Heart right ventricle (tissue), 16 donors: ENCODE measurements at regions not wholly inside any gene's neighbourhood (a gene's known extent, or its start where the extent isn't known, plus 50 kb on each side); places are given as distances from the start of the nearest gene placed in this dataset.

Source experiments
- ATAC-seq, 8 donors: fragments of 200-7000 bp; cut with Tn5 transposase; one replicate each; pipeline ENCODE4 v1.9.1; 2020; ENCODE audit warnings: mild to moderate bottlenecking in 8 of 8, moderate library complexity in 8 of 8, moderate number of reproducible peaks in 1 of 8
- DNase-seq, 2 donors: peaks; one replicate each; pipeline ENCODE4 v3.0.0-alpha.2; 2020
- H3K27ac ChIP-seq, 10 donors: fragments of 200-600 bp; sonication (generic) in 2 of 10; one replicate each; pipeline versions ENCODE4 v1.5.0 to v1.8.0; 2020 to 2022; ENCODE audit warnings: mild to moderate bottlenecking in 3 of 10
- H3K27me3 ChIP-seq, 7 donors: fragments of 200-600 bp; one replicate each; pipeline ENCODE4 v1.8.0; 2021 to 2022; ENCODE audit warnings: mild to moderate bottlenecking in 2 of 7
- H3K36me3 ChIP-seq, 9 donors: fragments of 200-600 bp; sonication (generic) in 1 of 9; one replicate each; pipeline versions ENCODE4 v1.5.0 to v1.8.0; 2020 to 2022; ENCODE audit warnings: mild to moderate bottlenecking in 2 of 9
- H3K4me1 ChIP-seq, 9 donors: fragments of 200-600 bp; sonication (generic) in 1 of 9; one replicate each; pipeline versions ENCODE4 v1.5.0 to v1.8.0; 2020 to 2022; ENCODE audit warnings: mild to moderate bottlenecking in 4 of 9
- H3K4me3 ChIP-seq, 10 donors: fragments of 200-600 bp; sonication (generic) in 2 of 10; one replicate each; pipeline versions ENCODE4 v1.5.0 to v1.8.0; 2020 to 2022; ENCODE audit warnings: mild to moderate bottlenecking in 7 of 10, moderate library complexity in 2 of 10
- H3K9me3 ChIP-seq, 11 donors: fragments of 200-600 bp in 10 of 11; sonication (generic) in 2 of 11; one replicate each; pipeline versions ENCODE4 v1.5.0 to v1.8.0; 2013 to 2022; ENCODE audit warnings: mild to moderate bottlenecking in 2 of 11, control low read depth in 1 of 11, moderate library complexity in 1 of 11
- CTCF ChIP-seq, 9 donors: fragments of 200-600 bp; sonication (generic) in 2 of 9; IDR thresholded peaks; one replicate each; pipeline versions ENCODE4 v1.5.0 to v1.8.0; 2021 to 2022; ENCODE audit warnings: antibody characterized with exemption in 9 of 9, mild to moderate bottlenecking in 5 of 9, moderate library complexity in 1 of 9
- WGBS, 2 donors: extraction: QIAGEN DNeasy Blood & Tissue Kit; methylation state at CpG; one replicate each; pipeline ENCODE4 v1.1.7; 2013; ENCODE audit warnings: inconsistent platforms in 1 of 2; 5-methylcytosine and 5-hydroxymethylcytosine counted together
- intact Hi-C, 10 donors: fragments of 100-400 bp; cut with DNase I; formaldehyde crosslinking; loops; one replicate each; pipeline versions ENCODE4 v1.11.1 to v1.14.2; 2022
- donor health status: Arrhythmogenic right ventricular cardiomyopathy.
- donor health status: ischemic (EF 13 %, LVEDD 7.1; RV severe dilation, severe dysfunction).
- donor health status: healthy with polysubstance abuse.
- donor health status: DM: no; HTN: yes; CAD: no.
- donor health status: DM: no; HTN: no; CAD: no.
- donor health status: ischemic (EF 25% LVEDD 6.9; RV normal size, moderate dysfunction).
- donor health status: ischemic (EF 25% LVEDD 5.7; RV mildly dilated, moderate dysfunction).
- donor health status: healthy.
- donor health status: DM: yes; HTN: yes; CAD: no.
- donor health status: Ischemic cardiomyopathy.
- donor health status: ischemic (EF 35%, LVEDD 5.7; RV mildly dilated, moderate dysfunction).
- donor health status: nonischemic (EF 11% LVEDD 7.7; RV severe dilation, severe dysfunction).
- donor health status: DM: yes; HTN: yes; CAD: no.
- donor health status: PGD.
- donor health status: ischemic (EF 29% LVEDD 5.4; RV normal size, mild dysfunction).
- donor health status: nonischemic (EF 23%, LVEDD 6.1; RV moderate dilation, normal function).

DNA sequence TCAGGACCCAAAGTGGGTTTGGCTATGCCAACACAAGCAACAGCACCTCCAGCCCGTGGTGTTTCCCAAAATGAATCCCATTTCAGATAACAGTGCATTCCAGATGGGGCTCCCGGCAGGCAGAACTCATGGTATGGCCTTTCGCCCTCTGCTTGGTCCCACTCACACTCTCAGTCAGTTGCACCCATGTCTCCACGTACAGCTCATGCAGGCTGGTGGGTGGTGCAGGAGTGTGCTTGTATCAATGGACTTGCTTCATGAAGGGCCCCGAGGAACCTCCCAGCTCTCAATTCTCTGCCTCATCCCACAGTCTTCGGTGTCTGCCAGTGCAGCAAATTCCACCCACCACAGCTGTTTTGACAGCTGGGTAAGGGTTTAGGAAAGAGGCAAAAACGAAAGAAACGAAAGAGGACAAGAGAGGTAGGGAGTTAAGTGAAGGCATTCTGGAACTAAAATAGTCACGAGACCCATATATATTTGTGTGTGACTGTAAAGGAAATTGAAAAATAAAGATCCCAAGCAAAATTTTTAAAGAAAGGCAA is 278.1 kb downstream of the DCDC2C start:
- Histone ChIP-seq H3K4me3 (no peak overlapping the region), H3K27me3 (peaks cover 0 to 5% (median 0%) of the 10 kb centered on the region in 7 donors), H3K27ac (no peak overlapping the region), H3K4me1 (no peaks in the 10 kb centered on the region), H3K9me3 (peaks cover 0 to 16% (median 0%) of the 10 kb centered on the region in 11 donors), H3K36me3 (no peaks in the 10 kb centered on the region)
- ATAC-seq, result no peak
- DNase-seq, result no peak
- TF ChIP-seq CTCF (IDR thresholded peaks at IDR 0.05), result no peak
- WGBS, 2 donors, result 73 to 76% methylated on average over 9 of the region's 9 CpGs
- intact Hi-C loops, result no loop called here

GRCh38 chr2:3982160-3982559 is 278.8 kb downstream of the DCDC2C start:
- Histone ChIP-seq H3K36me3 (no peaks in the 10 kb centered on the region), H3K4me3 (no peak overlapping the region), H3K9me3 (peaks cover 0 to 16% (median 0%) of the 10 kb centered on the region in 11 donors), H3K4me1 (no peaks in the 10 kb centered on the region), H3K27me3 (peaks cover 0 to 5% (median 0%) of the 10 kb centered on the region in 7 donors), H3K27ac (no peak overlapping the region)
- no peak for TF ChIP-seq CTCF (IDR thresholded peaks at IDR 0.05)
- intact Hi-C loops, result no loop called here
- 74 to 83% methylated on average over 2 of the region's 2 CpGs for WGBS, 2 donors
- ATAC-seq, result no peak
- no peak for DNase-seq

DNA sequence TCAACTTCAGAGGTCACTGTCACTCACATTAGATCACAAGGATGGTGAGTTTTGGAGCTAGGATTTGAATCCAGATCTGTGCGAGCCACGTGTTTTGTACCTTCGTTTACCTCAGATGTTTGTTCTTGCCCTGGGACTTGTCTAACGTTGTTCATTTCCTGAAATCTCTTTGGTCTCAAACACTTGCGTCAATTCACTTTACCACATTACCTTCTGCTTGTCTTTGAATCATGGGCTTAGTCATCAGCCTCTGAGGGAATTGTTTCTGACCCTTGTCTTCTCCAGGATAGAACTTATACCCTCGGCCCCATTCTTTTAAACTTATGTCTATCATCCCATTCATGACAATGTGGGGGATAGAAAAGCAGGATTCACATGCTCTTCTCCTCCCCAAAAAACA is 282.7 kb downstream of the DCDC2C start:
- Histone ChIP-seq H3K4me3 (no peak overlapping the region), H3K27ac (no peak overlapping the region), H3K36me3 (no peaks in the 10 kb centered on the region), H3K9me3 (peaks cover 0 to 7% (median 0%) of the 10 kb centered on the region in 11 donors), H3K4me1 (no peaks in the 10 kb centered on the region), H3K27me3 (peaks cover 0 to 5% (median 0%) of the 10 kb centered on the region in 7 donors)
- intact Hi-C loops, result no loop called here
- DNase-seq (no peak), ATAC-seq (no peak)
- WGBS, 2 donors, result 81 to 84% methylated on average over 6 of the region's 6 CpGs
- no peak for TF ChIP-seq CTCF (IDR thresholded peaks at IDR 0.05)

- no peaks in the 10 kb centered on the region for H3K36me3 ChIP-seq
- H3K9me3 ChIP-seq, result peaks cover 0 to 11% (median 0%) of the 10 kb centered on the region in 11 donors
- 70 to 75% methylated on average over 7 of the region's 7 CpGs for WGBS, 2 donors
- DNase-seq (no peak), ATAC-seq (no peak)
- no peak for TF ChIP-seq CTCF (IDR thresholded peaks at IDR 0.05)
- H3K27ac ChIP-seq, result no peak overlapping the region
- H3K4me1 ChIP-seq, result no peaks in the 10 kb centered on the region
- intact Hi-C loops, result no loop called here
- H3K27me3 ChIP-seq, result peaks cover 0 to 5% (median 0%) of the 10 kb centered on the region in 7 donors
- no peak overlapping the region for H3K4me3 ChIP-seq
These were observed 283.3 kb downstream of the DCDC2C start for GRCh38 chr2:3986530-3987258.
